ENCODE measurements at regions not wholly inside any gene's neighbourhood (a gene's known extent, or its start where the extent isn't known, plus 50 kb on each side); places are given as distances from the start of the nearest gene placed in this dataset.
"Not testable (repeated sequence)": the region's sequence is repeated elsewhere in the genome, so short reads cannot be mapped to it uniquely, and the experiment has no call there.

GRCh38 chr17:20922128-20922670 is 120.6 kb downstream of the USP22 start:
- H3K4me3 Mint-ChIP-seq, result no peak overlapping the region
- no peak for ATAC-seq

GRCh38 chr17:20924306-20924705 is 118.5 kb downstream of the USP22 start:
- Mint-ChIP-seq H3K27ac (no peak overlapping the region), H3K9me3 (no peaks in the 10 kb centered on the region), H3K4me1 (no peaks in the 10 kb centered on the region), H3K36me3 (no peaks in the 10 kb centered on the region), H3K4me3 (no peak overlapping the region)
- ATAC-seq (no peak), DNase-seq (ENCODE audit: low spot score in 2 of 2) (no peak)

More at GRCh38 chr17:20922128-20922670, 120.6 kb downstream of the USP22 start:
- no peaks in the 10 kb centered on the region for H3K9me3 Mint-ChIP-seq
- no peaks in the 10 kb centered on the region for H3K36me3 Mint-ChIP-seq
- no peaks in the 10 kb centered on the region for H3K4me1 Mint-ChIP-seq
- no peak overlapping the region for H3K27ac Mint-ChIP-seq
- no peak for DNase-seq (ENCODE audit: low spot score in 2 of 2)

- Mint-ChIP-seq H3K4me3 (no peak overlapping the region), H3K36me3 (no peaks in the 10 kb centered on the region), H3K9me3 (no peaks in the 10 kb centered on the region), H3K4me1 (no peaks in the 10 kb centered on the region), H3K27ac (no peak overlapping the region)
- no peak for DNase-seq (ENCODE audit: low spot score in 2 of 2)
- ATAC-seq, result no peak
Observed at GRCh38 chr17:20925091-20925490, 117.7 kb downstream of the USP22 start.

- no peak overlapping the region for H3K4me3 Mint-ChIP-seq
- DNase-seq (ENCODE audit: low spot score in 2 of 2) (no peak), ATAC-seq (no peak)
- H3K27ac Mint-ChIP-seq, result no peak overlapping the region
- no peaks in the 10 kb centered on the region for H3K36me3 Mint-ChIP-seq
- no peaks in the 10 kb centered on the region for H3K9me3 Mint-ChIP-seq
- H3K4me1 Mint-ChIP-seq, result no peaks in the 10 kb centered on the region
Observed at GRCh38 chr17:20925954-20926353, 116.9 kb downstream of the USP22 start.

- DNase-seq (ENCODE audit: low spot score in 2 of 2), result no peak
- Mint-ChIP-seq H3K4me1 (no peaks in the 10 kb centered on the region), H3K27ac (no peak overlapping the region), H3K9me3 (no peaks in the 10 kb centered on the region), H3K4me3 (no peak overlapping the region), H3K36me3 (no peaks in the 10 kb centered on the region)
- ATAC-seq, result no peak
Observed at GRCh38 chr17:20926532-20926931, 116.3 kb downstream of the USP22 start.

GRCh38 chr17:20927308-20927977 is 115.4 kb downstream of the USP22 start:
- H3K9me3 Mint-ChIP-seq, result no peaks in the 10 kb centered on the region
- DNase-seq (ENCODE audit: low spot score in 2 of 2) (no peak), ATAC-seq (no peak)
- no peak overlapping the region for H3K27ac Mint-ChIP-seq
- H3K4me3 Mint-ChIP-seq, result no peak overlapping the region
- no peaks in the 10 kb centered on the region for H3K4me1 Mint-ChIP-seq
- H3K36me3 Mint-ChIP-seq, result no peaks in the 10 kb centered on the region

GRCh38 chr17:20929334-20929733 is 113.5 kb downstream of the USP22 start:
- no peak for ATAC-seq
- DNase-seq (ENCODE audit: low spot score in 2 of 2), result no peak
- Mint-ChIP-seq H3K27ac (no peak overlapping the region), H3K36me3 (no peaks in the 10 kb centered on the region), H3K9me3 (no peaks in the 10 kb centered on the region), H3K4me3 (no peak overlapping the region), H3K4me1 (no peaks in the 10 kb centered on the region)

GRCh38 chr17:20930081-20930760 is 112.6 kb downstream of the USP22 start:
- no peak overlapping the region for H3K4me3 Mint-ChIP-seq
- H3K4me1 Mint-ChIP-seq, result no peaks in the 10 kb centered on the region
- DNase-seq (ENCODE audit: low spot score in 2 of 2), result no peak
- H3K27ac Mint-ChIP-seq, result no peak overlapping the region
- no peak for ATAC-seq
- no peaks in the 10 kb centered on the region for H3K9me3 Mint-ChIP-seq
- H3K36me3 Mint-ChIP-seq, result no peaks in the 10 kb centered on the region

DNA sequence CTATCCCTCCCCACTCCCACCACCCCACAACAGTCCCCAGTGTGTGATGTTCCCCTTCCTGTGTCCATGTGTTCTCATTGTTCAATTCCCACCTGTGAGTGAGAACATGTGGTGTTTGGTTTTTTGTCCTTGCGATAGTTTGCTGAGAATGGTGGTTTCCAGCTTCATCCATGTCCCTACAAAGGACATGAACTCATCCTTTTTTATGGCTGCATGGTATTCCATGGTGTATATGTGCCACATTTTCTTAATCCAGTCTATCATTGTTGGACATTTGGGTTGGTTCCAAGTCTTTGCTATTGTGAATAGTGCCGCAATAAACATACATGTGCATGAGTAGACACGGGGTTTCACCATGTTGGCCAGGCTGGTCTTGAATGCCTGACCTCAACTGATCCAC is 109.8 kb downstream of the USP22 start:
- not testable (repeated sequence) for ATAC-seq, H3K9me3 Mint-ChIP-seq, H3K27ac Mint-ChIP-seq

GRCh38 chr17:20934288-20934687 is 108.5 kb downstream of the USP22 start:
- Mint-ChIP-seq H3K4me3 (no peak overlapping the region), H3K4me1 (no peaks in the 10 kb centered on the region), H3K9me3 (no peaks in the 10 kb centered on the region), H3K27ac (no peak overlapping the region), H3K36me3 (no peaks in the 10 kb centered on the region)
- DNase-seq (ENCODE audit: low spot score in 2 of 2) (no peak), ATAC-seq (no peak)

More for the DNA sequence above, 109.8 kb downstream of the USP22 start:
- not testable (repeated sequence) for H3K4me1 Mint-ChIP-seq; H3K36me3 Mint-ChIP-seq; DNase-seq (ENCODE audit: low spot score in 2 of 2); H3K4me3 Mint-ChIP-seq

DNA sequence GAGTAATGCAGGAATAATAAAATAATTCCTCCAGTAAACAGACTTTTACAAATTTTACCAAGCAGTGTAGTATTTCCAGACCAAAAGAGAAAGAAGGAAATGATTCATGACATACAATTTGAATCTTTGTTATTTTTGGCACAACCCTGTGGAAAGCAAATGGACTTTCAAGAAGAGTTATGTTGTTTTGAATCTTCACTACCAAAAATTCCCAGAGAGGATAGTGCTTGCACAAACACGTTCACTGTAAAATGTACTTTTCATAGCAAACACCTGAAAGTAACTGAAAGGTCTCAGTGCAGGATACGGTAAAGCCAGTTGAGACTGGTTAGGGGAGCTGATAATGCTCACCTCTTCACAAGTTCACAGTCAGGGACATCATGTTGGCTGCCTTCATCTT is 107.1 kb downstream of the USP22 start:
- Mint-ChIP-seq H3K4me1 (no peaks in the 10 kb centered on the region), H3K36me3 (no peaks in the 10 kb centered on the region), H3K9me3 (no peaks in the 10 kb centered on the region), H3K27ac (no peak overlapping the region), H3K4me3 (no peak overlapping the region)
- DNase-seq (ENCODE audit: low spot score in 2 of 2) (no peak), ATAC-seq (no peak)

- Mint-ChIP-seq H3K27ac (no peak overlapping the region), H3K4me3 (no peak overlapping the region), H3K9me3 (no peaks in the 10 kb centered on the region), H3K4me1 (no peaks in the 10 kb centered on the region), H3K36me3 (no peaks in the 10 kb centered on the region)
- no peak for ATAC-seq
- DNase-seq (ENCODE audit: low spot score in 2 of 2), result no peak
Observed at GRCh38 chr17:20938244-20938643, 104.6 kb downstream of the USP22 start.

DNA sequence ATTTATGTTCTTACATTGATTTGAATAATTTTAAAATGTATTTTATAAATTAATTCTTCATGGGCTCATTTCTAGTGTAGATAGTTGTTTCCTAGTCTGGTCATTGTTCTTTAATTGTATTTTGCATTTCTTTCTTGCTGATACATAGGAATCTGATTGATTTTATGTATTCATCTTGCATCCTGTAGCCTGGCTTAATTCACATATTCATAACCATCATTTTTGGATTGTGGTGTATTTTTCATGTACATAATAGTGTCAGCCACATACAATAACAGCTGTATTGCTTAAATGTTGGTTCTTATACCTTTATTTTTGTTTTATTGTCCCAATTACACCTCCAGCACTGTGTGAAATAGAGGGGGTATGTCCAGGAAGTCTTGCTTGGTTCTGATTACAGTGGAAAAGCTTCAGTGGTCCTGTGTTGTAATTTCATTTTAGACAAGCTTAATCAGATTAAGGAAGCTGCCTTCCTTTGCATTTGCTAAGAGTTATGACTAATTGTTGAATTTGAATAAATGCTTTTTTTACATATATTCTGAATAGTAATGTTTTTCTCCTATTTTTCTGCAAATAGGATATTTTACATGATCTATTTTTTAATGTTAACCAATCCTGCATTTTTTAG is 103.7 kb downstream of the USP22 start:
- H3K27ac Mint-ChIP-seq, result no peak overlapping the region
- no peaks in the 10 kb centered on the region for H3K4me1 Mint-ChIP-seq
- DNase-seq (ENCODE audit: low spot score in 2 of 2) (no peak), ATAC-seq (no peak)
- H3K36me3 Mint-ChIP-seq, result no peaks in the 10 kb centered on the region
- no peaks in the 10 kb centered on the region for H3K9me3 Mint-ChIP-seq
- H3K4me3 Mint-ChIP-seq, result no peak overlapping the region

GRCh38 chr17:20941872-20942271 is 100.9 kb downstream of the USP22 start:
- Mint-ChIP-seq H3K36me3 (no peaks in the 10 kb centered on the region), H3K27ac (no peak overlapping the region), H3K4me1 (no peaks in the 10 kb centered on the region), H3K9me3 (no peaks in the 10 kb centered on the region), H3K4me3 (no peak overlapping the region)
- ATAC-seq (no peak), DNase-seq (ENCODE audit: low spot score in 2 of 2) (no peak)

DNA sequence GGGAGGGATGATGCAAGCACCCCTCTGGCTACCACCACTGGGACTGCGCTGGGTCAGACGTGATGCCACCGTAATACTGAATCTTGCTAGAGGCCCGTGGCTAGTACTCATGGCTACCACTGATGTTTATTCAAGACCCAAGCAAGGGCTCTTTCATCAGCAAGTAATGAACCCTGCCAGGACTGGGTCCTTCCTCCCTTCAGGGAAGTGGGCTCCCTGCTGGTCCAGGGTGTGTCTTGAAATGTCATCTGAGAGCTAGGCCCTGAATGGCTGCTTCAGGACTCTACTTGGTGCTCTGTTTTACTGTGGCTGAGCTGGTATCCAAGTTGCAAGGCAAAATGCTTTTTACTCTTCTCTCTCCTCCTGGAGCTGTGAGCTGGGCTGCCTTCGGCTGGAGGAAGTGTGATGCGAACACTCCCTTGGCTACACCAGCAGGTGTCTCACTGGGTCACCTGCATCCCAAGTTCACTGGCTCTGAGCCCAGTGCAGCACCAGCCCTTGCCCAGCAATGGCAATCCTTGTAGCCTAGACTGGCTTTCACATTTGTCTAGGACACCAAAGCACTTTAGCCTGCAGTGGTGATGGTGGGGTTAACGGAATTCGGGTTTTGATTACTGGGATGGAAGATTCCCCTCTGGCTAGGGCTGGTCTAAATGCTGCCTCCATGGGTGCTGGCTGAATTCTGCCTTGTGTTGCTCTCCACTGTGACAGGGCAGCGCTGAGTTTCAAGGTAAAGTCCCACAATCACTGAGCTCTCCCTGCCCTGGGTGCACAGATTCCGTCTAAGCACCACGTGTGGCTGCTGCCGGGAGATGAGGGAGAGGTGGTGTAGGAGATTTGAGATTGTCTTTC is 98.6 kb downstream of the USP22 start:
- no peaks in the 10 kb centered on the region for H3K9me3 Mint-ChIP-seq
- no peaks in the 10 kb centered on the region for H3K4me1 Mint-ChIP-seq
- ATAC-seq (peak; percentile 63), DNase-seq (ENCODE audit: low spot score in 2 of 2) (no peak)
- no peak overlapping the region for H3K4me3 Mint-ChIP-seq
- no peaks in the 10 kb centered on the region for H3K36me3 Mint-ChIP-seq
- H3K27ac Mint-ChIP-seq, result no peak overlapping the region
